Colonic mucosa (tissue), 4 donors: ENCODE measurements at regions not wholly inside any gene's neighbourhood (a gene's known extent, or its start where the extent isn't known, plus 50 kb on each side); places are given as distances from the start of the nearest gene placed in this dataset.
"Not testable (repeated sequence)": the region's sequence is repeated elsewhere in the genome, so short reads cannot be mapped to it uniquely, and the experiment has no call there.

ENCODE experiments used
- DNase-seq: peaks from one replicate; pipeline ENCODE4 v3.0.0-alpha.2; 2020
- H3K27ac ChIP-seq: fragments of 200-600 bp; one replicate; pipeline ENCODE4 v1.8.0; 2021
- H3K27me3 ChIP-seq: fragments of 200-600 bp; one replicate; pipeline ENCODE4 v1.8.0; 2021
- H3K36me3 ChIP-seq: fragments of 200-600 bp; one replicate; pipeline ENCODE4 v1.8.0; 2021
- H3K4me1 ChIP-seq: fragments of 200-600 bp; one replicate; pipeline ENCODE4 v1.8.0; 2021; ENCODE audit warnings: mild to moderate bottlenecking
- H3K4me3 ChIP-seq: fragments of 200-600 bp; one replicate; pipeline ENCODE4 v1.8.0; 2021
- H3K9ac ChIP-seq, 2 donors: one replicate each; pipeline ENCODE4 v1.7.0; 2013; ENCODE audit warnings: control low read depth in 2 of 2, low read depth in 2 of 2, low read length in 2 of 2
- H3K9me3 ChIP-seq: fragments of 200-600 bp; one replicate; pipeline ENCODE4 v1.8.0; 2021
- intact Hi-C: fragments of 100-400 bp; cut with DNase I; formaldehyde crosslinking; loops from one replicate; pipeline ENCODE4 v1.14.1; 2022
- TF ChIP-seq, protein P1 (sequence below): fragments of 200-600 bp; IDR thresholded peaks from one replicate; pipeline ENCODE4 v1.8.0; 2022; ENCODE audit warnings: antibody characterized with exemption, mild to moderate bottlenecking
- donor health status: healthy.
- donor health status: DM: no; HTN: no; CAD: no.
- donor health status: DM: no; HTN: no; CAD: no.

- H3K4me3 ChIP-seq, result no peak overlapping the region
- no peaks in the 10 kb centered on the region for H3K36me3 ChIP-seq
- intact Hi-C loops, result loop anchor here (5.0 kb wide), 1 partner anchor 356 kb away; the partner anchor contains the start of gene JADE1
- H3K9me3 ChIP-seq, result no peaks in the 10 kb centered on the region
- no peak overlapping the region for H3K9ac ChIP-seq
- TF ChIP-seq, protein P1, sequence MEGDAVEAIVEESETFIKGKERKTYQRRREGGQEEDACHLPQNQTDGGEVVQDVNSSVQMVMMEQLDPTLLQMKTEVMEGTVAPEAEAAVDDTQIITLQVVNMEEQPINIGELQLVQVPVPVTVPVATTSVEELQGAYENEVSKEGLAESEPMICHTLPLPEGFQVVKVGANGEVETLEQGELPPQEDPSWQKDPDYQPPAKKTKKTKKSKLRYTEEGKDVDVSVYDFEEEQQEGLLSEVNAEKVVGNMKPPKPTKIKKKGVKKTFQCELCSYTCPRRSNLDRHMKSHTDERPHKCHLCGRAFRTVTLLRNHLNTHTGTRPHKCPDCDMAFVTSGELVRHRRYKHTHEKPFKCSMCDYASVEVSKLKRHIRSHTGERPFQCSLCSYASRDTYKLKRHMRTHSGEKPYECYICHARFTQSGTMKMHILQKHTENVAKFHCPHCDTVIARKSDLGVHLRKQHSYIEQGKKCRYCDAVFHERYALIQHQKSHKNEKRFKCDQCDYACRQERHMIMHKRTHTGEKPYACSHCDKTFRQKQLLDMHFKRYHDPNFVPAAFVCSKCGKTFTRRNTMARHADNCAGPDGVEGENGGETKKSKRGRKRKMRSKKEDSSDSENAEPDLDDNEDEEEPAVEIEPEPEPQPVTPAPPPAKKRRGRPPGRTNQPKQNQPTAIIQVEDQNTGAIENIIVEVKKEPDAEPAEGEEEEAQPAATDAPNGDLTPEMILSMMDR, result no peak
- no peak for DNase-seq
- H3K4me1 ChIP-seq, result no peaks in the 10 kb centered on the region
- no peaks in the 10 kb centered on the region for H3K27me3 ChIP-seq
- H3K27ac ChIP-seq, result no peak overlapping the region
Observed at GRCh38 chr4:128451270-128451905, 163.8 kb upstream of the PGRMC2 start.

DNA sequence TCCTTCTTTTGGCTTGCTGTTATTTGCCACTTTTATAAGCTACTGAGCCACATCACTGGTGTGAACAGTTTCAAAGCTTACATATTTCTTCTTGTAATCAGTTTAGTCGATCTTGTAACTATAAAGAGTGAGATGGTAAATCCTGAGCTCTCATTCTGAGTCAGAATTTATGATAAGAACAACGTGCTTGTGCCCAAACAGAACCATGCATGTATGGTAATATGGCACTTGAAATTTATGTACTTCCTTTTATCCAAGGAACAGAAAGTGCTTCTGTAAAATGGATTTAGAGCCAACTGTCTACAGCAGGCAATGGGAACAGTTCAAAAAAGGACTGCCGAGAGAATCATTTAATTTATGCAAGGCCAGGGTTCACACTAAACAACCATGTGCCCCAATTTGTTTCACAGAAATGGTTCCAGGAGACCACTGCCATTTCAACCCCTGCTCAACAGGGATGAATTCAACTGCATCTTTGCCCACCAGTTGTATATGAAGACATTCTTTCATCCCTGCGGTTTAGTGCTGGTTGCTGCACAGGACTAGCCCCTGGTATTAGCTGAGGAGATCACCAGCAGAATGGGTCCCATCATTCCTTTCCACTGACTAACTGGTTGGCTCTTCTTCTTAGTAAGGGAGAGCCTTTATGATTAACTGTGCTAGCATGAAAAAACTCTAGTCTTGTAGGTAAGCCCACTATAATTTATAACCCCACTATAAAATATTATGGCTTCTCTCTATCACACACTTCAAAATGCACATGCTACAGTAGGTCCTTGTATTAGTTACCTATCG, 162.9 kb upstream of the PGRMC2 start:
- H3K4me3 ChIP-seq, result no peak overlapping the region
- no peaks in the 10 kb centered on the region for H3K9me3 ChIP-seq
- H3K4me1 ChIP-seq, result no peaks in the 10 kb centered on the region
- no peaks in the 10 kb centered on the region for H3K36me3 ChIP-seq
- TF ChIP-seq, protein P1, result no peak
- DNase-seq, result no peak
- no peak overlapping the region for H3K9ac ChIP-seq
- intact Hi-C loops, result loop anchor here (5.0 kb wide), 1 partner anchor 357 kb away; the partner anchor contains the start of gene JADE1
- no peaks in the 10 kb centered on the region for H3K27me3 ChIP-seq
- no peak overlapping the region for H3K27ac ChIP-seq

GRCh38 chr4:128449251-128449650, 161.6 kb upstream of the PGRMC2 start:
- H3K27me3 ChIP-seq, result no peaks in the 10 kb centered on the region
- TF ChIP-seq, protein P1, result no peak
- H3K4me3 ChIP-seq, result no peak overlapping the region
- no peak overlapping the region for H3K27ac ChIP-seq
- no peak for DNase-seq
- H3K4me1 ChIP-seq, result no peaks in the 10 kb centered on the region
- H3K36me3 ChIP-seq, result no peaks in the 10 kb centered on the region
- H3K9me3 ChIP-seq, result no peaks in the 10 kb centered on the region
- no peak overlapping the region for H3K9ac ChIP-seq
- intact Hi-C loops, result no loop called here

GRCh38 chr4:128444544-128445302, 157.1 kb upstream of the PGRMC2 start:
- Histone ChIP-seq H3K4me1 (no peaks in the 10 kb centered on the region), H3K27me3 (no peaks in the 10 kb centered on the region), H3K36me3 (no peaks in the 10 kb centered on the region), H3K4me3 (no peak overlapping the region), H3K9me3 (no peaks in the 10 kb centered on the region), H3K9ac (no peak overlapping the region), H3K27ac (no peak overlapping the region)
- TF ChIP-seq, protein P1, result no peak
- intact Hi-C loops, result no loop called here
- DNase-seq, result no peak

- no peak for DNase-seq
- TF ChIP-seq, protein P1, result no peak
- intact Hi-C loops, result no loop called here
- no peak overlapping the region for H3K4me3 ChIP-seq
- no peak overlapping the region for H3K27ac ChIP-seq
- no peaks in the 10 kb centered on the region for H3K4me1 ChIP-seq
- no peaks in the 10 kb centered on the region for H3K27me3 ChIP-seq
- no peaks in the 10 kb centered on the region for H3K36me3 ChIP-seq
- H3K9me3 ChIP-seq, result no peaks in the 10 kb centered on the region
- H3K9ac ChIP-seq, result no peak overlapping the region
Observed at GRCh38 chr4:128440923-128441322, 153.3 kb upstream of the PGRMC2 start.

- intact Hi-C loops, H3K9ac ChIP-seq, DNase-seq, H3K27ac ChIP-seq, H3K27me3 ChIP-seq, H3K9me3 ChIP-seq, H3K36me3 ChIP-seq, H3K4me1 ChIP-seq, H3K4me3 ChIP-seq: not testable (repeated sequence)
Observed at GRCh38 chr4:128437023-128437422, 149.4 kb upstream of the PGRMC2 start.

DNA sequence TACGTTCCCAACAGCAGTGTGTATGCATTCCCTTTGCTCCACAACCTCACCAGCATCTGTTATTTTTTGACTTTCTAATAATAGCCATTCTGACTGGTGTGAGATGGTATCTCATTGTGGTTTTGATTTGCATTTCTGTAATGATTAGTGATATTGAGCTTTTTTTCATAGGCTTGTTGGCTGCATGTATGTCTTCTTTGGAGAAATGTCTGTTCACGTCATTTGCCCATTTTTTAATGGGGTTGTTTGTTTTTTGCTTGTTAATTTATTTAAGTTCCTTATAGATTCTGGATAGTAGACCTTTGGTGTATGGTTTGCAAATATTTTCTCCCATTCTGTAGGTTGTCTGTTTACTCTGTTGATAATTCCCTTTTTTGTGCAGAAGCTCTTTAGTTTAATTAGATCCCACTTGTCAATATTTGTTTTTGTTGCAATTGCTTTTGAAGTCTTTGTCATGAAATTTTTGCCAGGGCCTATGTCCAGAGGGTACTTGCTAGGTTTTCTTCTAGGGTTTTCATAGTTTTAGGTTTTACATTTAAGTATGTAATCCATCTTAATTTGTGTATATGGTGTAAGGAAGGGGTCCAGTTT, 141.5 kb upstream of the PGRMC2 start:
- H3K9me3 ChIP-seq, H3K36me3 ChIP-seq, intact Hi-C loops, H3K27me3 ChIP-seq, H3K4me1 ChIP-seq, H3K27ac ChIP-seq, DNase-seq, H3K9ac ChIP-seq, H3K4me3 ChIP-seq: not testable (repeated sequence)
